Effector memory CD4-positive, alpha-beta T cell (primary cell): ENCODE measurements at regions not wholly inside any gene's neighbourhood (a gene's known extent, or its start where the extent isn't known, plus 50 kb on each side); places are given as distances from the start of the nearest gene placed in this dataset.

Experiments used
- DNase-seq, 3 donors: peaks; one replicate each; pipeline ENCODE4 v3.0.0-alpha.2; 2020
- H3K27ac ChIP-seq: 2 replicates; pipeline ENCODE4 v1.7.0; 2013; ENCODE audit warnings: mild to moderate bottlenecking, low read length, moderate library complexity; ENCODE audit not compliant: insufficient read depth, poor library complexity, severe bottlenecking
- H3K27me3 ChIP-seq: replicated peaks from 2 replicates; pipeline ENCODE4 v1.7.0; 2013; ENCODE audit warnings: mild to moderate bottlenecking, low read length; ENCODE audit not compliant: insufficient read depth, control insufficient read depth, poor library complexity, severe bottlenecking
- H3K36me3 ChIP-seq: 2 replicates; pipeline ENCODE4 v1.7.0; 2013; ENCODE audit warnings: mild to moderate bottlenecking, low read length, moderate library complexity; ENCODE audit not compliant: control insufficient read depth, insufficient read depth
- H3K4me1 ChIP-seq: 2 replicates; pipeline ENCODE4 v1.7.0; 2013; ENCODE audit warnings: low read length, mild to moderate bottlenecking; ENCODE audit not compliant: control insufficient read depth, insufficient read depth, poor library complexity, severe bottlenecking
- H3K4me3 ChIP-seq: 2 replicates; pipeline ENCODE4 v1.7.0; 2013; ENCODE audit warnings: low read length, low read depth, mild to moderate bottlenecking; ENCODE audit not compliant: insufficient read depth, poor library complexity, severe bottlenecking
- H3K9me3 ChIP-seq: 2 replicates; pipeline ENCODE4 v1.7.0; 2013; ENCODE audit warnings: mild to moderate bottlenecking, low read length, moderate library complexity; ENCODE audit not compliant: control insufficient read depth

DNA sequence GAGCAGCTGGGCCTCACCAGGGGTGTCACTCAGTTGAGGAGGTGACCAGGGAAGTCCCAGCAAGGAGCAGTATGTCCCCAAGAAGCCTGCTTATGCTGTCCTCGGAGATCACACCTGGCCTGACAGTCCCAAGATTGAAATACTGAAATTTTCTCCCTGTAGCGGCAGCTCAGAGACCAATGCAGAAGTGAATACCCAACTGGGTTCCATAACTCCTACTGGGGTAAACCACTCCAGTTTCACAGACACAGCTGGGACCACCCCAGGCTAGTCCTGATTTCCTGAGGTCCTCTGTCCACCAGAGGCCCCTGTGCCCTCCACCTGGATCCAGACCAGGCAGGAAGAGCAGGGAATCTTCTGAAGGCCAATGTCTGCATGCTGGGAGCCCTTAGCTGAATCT is 298.1 kb downstream of the ZEB1 start:
- H3K4me3 ChIP-seq, result no peak overlapping the region
- H3K36me3 ChIP-seq, result no peaks in the 10 kb centered on the region
- DNase-seq, result no peak
- no peaks in the 10 kb centered on the region for H3K9me3 ChIP-seq
- no peaks in the 10 kb centered on the region for H3K27me3 ChIP-seq
- no peak overlapping the region for H3K27ac ChIP-seq
- no peaks in the 10 kb centered on the region for H3K4me1 ChIP-seq

DNA sequence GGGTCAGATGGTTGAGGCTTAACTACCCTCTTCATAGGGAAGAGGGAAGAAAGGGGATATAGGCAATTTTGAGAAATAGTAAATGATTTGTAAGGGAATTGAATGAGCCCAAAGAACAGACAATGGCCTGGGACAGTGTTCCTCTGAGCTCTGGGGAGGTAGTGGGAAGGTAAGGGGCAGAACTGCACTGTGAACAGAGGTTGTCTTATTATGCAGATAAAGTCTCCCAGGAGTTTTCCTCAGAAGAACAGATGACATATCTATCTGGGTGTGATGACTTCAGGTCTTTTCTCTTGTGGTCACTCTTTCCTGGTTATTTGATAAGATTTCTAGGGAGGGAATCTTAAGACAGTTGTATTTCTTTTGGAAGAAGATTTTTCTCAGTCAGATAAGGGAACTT is 296.1 kb downstream of the ZEB1 start:
- Histone ChIP-seq H3K4me3 (no peak overlapping the region), H3K4me1 (no peaks in the 10 kb centered on the region), H3K9me3 (no peaks in the 10 kb centered on the region), H3K27me3 (no peaks in the 10 kb centered on the region), H3K27ac (no peak overlapping the region), H3K36me3 (no peaks in the 10 kb centered on the region)
- no peak for DNase-seq

DNA sequence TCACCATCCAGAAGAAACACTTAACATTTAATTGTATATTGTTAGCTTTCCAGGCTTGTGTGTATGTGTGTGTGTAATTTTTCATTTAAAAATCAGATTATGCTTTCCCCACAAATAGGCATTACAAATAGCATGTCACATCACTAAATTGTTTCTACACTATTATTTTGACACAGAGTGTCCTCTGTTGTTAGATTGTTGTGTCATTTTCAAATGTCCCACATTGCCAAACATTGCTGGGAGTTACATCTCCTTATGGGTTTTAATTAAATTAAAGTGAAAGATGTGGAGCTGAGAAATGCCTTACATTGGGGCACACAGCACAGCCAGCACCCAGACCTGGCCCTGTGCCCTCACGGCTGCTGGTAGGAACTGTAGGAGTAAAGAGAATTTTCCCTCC is 295.6 kb downstream of the ZEB1 start:
- H3K27ac ChIP-seq, result no peak overlapping the region
- no peak for DNase-seq
- no peaks in the 10 kb centered on the region for H3K9me3 ChIP-seq
- no peak overlapping the region for H3K4me3 ChIP-seq
- no peaks in the 10 kb centered on the region for H3K36me3 ChIP-seq
- H3K4me1 ChIP-seq, result no peaks in the 10 kb centered on the region
- no peaks in the 10 kb centered on the region for H3K27me3 ChIP-seq

DNA sequence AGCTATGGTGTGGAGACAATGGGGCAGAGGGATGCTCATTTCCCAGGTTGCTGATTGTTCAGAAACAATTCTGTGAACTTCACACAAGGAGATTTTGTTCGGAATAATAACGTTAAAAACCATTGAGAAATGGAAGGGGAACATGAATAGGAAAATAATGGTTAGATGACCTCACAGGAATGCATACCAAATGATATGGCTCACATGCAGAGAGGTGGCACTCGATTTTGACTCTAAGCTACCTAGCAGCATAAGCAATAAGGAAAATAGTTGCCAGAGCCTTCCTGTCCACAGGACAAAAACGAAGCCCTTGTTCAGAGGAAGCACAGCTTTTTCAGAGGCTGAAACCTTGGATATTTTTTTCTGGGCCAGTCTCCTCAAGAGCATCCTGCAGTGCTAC is 293.1 kb downstream of the ZEB1 start:
- Histone ChIP-seq H3K4me3 (no peak overlapping the region), H3K4me1 (no peaks in the 10 kb centered on the region), H3K9me3 (no peaks in the 10 kb centered on the region), H3K27ac (no peak overlapping the region), H3K27me3 (no peaks in the 10 kb centered on the region), H3K36me3 (no peaks in the 10 kb centered on the region)
- DNase-seq, result no peak

DNA sequence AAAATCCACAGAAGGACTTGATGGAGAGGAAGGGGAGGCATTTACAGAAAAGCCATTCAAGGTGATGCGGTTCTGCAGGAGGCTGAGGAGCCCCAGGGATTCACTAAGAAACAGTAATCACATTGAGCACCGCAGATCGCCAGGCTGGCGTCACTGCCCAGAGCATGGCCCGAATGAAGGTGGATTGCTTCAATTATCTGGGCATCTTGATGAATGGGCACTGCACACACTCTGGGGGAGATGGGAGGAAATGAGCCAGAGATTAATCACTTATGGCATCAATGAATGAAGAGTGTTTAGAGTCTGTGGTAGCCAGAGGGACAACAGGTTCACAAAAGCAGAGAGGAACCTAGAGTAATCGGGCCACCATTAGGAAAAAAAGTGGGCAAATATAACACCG is 292.1 kb downstream of the ZEB1 start:
- Histone ChIP-seq H3K27ac (no peak overlapping the region), H3K4me1 (no peaks in the 10 kb centered on the region), H3K36me3 (no peaks in the 10 kb centered on the region), H3K4me3 (no peak overlapping the region), H3K9me3 (no peaks in the 10 kb centered on the region), H3K27me3 (no peaks in the 10 kb centered on the region)
- no peak for DNase-seq

GRCh38 chr10:31607481-31607880 is 288.5 kb downstream of the ZEB1 start:
- H3K9me3 ChIP-seq, result no peaks in the 10 kb centered on the region
- H3K4me1 ChIP-seq, result peaks cover 8% of the 10 kb centered on the region
- no peak overlapping the region for H3K27ac ChIP-seq
- H3K4me3 ChIP-seq, result no peak overlapping the region
- DNase-seq, result no peak
- no peaks in the 10 kb centered on the region for H3K27me3 ChIP-seq
- no peaks in the 10 kb centered on the region for H3K36me3 ChIP-seq

DNA sequence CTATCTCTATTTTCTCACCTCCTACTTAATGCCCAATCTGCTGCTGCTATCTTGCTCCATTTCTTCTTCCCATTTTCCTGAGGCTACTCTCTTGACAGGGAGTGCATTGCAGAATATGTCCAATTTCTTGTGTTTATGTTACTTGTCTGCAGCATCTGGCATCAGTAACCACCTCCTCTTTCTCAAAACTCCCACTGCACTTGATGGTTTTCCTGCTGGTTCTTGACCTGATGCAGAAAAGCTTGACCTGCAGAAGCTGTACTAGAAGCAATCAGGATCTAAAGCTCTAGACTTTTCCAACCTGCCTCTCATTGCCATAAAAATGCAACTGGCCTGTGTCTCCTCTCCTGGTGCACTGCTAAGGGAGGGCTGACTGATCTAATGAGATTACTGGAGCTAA is 287.8 kb downstream of the ZEB1 start:
- Histone ChIP-seq H3K27ac (no peak overlapping the region), H3K27me3 (no peaks in the 10 kb centered on the region), H3K9me3 (no peaks in the 10 kb centered on the region), H3K4me3 (no peak overlapping the region), H3K36me3 (no peaks in the 10 kb centered on the region), H3K4me1 (peaks cover 8% of the 10 kb centered on the region)
- no peak for DNase-seq

DNA sequence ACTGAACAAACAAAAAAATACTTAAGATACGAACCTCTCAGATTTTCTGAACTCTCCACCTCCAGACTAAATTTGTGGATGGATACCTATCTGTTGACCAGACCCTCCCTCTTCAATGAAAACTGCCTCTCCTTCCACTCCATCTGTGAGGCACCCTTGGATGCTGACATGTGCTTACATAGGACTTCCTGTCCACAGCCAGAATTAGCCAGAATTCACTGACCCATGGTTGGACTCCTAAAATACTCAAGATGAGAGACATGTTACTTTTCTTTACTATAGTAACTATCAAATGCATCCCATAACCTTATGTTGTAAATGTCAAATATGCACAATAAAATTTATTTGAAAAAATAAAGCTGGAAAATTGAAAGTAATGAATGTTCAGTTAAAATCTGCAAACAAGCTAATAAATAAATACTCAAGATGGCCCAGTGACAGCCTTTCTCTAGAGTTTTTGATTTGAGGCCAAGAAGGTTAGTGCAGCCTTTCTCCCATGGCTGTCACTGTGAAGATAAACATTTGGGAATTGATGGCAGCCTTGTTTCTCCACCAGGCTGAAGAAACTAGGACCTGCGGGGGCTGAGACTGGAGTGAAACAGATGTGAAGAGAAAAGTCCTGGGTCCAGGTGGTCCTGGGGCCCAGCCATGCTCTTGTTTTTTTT is 287.0 kb downstream of the ZEB1 start:
- Histone ChIP-seq H3K4me3 (no peak overlapping the region), H3K4me1 (peaks cover 8% of the 10 kb centered on the region), H3K36me3 (no peaks in the 10 kb centered on the region), H3K9me3 (no peaks in the 10 kb centered on the region), H3K27ac (no peak overlapping the region), H3K27me3 (no peaks in the 10 kb centered on the region)
- no peak for DNase-seq

GRCh38 chr10:31605426-31605825 is 286.4 kb downstream of the ZEB1 start:
- no peak for DNase-seq
- no peak overlapping the region for H3K4me3 ChIP-seq
- no peak overlapping the region for H3K27ac ChIP-seq
- H3K27me3 ChIP-seq, result no peaks in the 10 kb centered on the region
- H3K9me3 ChIP-seq, result no peaks in the 10 kb centered on the region
- H3K4me1 ChIP-seq, result peaks cover 8% of the 10 kb centered on the region
- H3K36me3 ChIP-seq, result no peaks in the 10 kb centered on the region

- Histone ChIP-seq H3K4me1 (peaks cover 8% of the 10 kb centered on the region), H3K27me3 (no peaks in the 10 kb centered on the region), H3K9me3 (no peaks in the 10 kb centered on the region), H3K36me3 (no peaks in the 10 kb centered on the region), H3K27ac (no peak overlapping the region), H3K4me3 (no peak overlapping the region)
- no peak for DNase-seq
Measured at GRCh38 chr10:31604646-31605170, 285.7 kb downstream of the ZEB1 start.
